Thoracic aorta (tissue), 2 donors: ENCODE measurements at regions not wholly inside any gene's neighbourhood (a gene's known extent, or its start where the extent isn't known, plus 50 kb on each side); places are given as distances from the start of the nearest gene placed in this dataset.

Source experiments
- ATAC-seq: fragments of 150-250 bp; one replicate; pipeline ENCODE4 v1.8.0; 2017; ENCODE audit warnings: low read depth; ENCODE audit not compliant: insufficient number of reproducible peaks, low FRiP score
- DNase-seq: peaks from one replicate; pipeline ENCODE4 v3.0.0-alpha.2; 2020; ENCODE audit warnings: low spot score
- H3K27ac ChIP-seq, 2 donors: fragments of 200-600 bp; sonication (generic); 1 replicate in 1 of 2; 2 replicates in 1 of 2; pipeline ENCODE4 v1.5.1; 2016; ENCODE audit warnings: mild to moderate bottlenecking in 2 of 2, moderate library complexity in 2 of 2
- H3K27me3 ChIP-seq: fragments of 200-600 bp; sonication (generic); replicated peaks from 2 replicates; pipeline ENCODE4 v1.6.0; 2016; ENCODE audit warnings: mild to moderate bottlenecking; ENCODE audit not compliant: insufficient read depth
- H3K36me3 ChIP-seq: fragments of 200-600 bp; sonication (generic); one replicate; pipeline ENCODE4 v1.5.1; 2016
- H3K4me1 ChIP-seq, 2 donors: fragments of 200-600 bp; sonication (generic); 1 replicate in 1 of 2; 2 replicates in 1 of 2; pipeline versions ENCODE4 v1.5.1 to v1.6.0; 2016; ENCODE audit warnings: low read depth in 2 of 2, mild to moderate bottlenecking in 1 of 2; ENCODE audit not compliant: control insufficient read depth in 1 of 2
- H3K4me3 ChIP-seq: fragments of 200-600 bp; sonication (generic); 2 replicates; pipeline ENCODE4 v1.5.1; 2016; ENCODE audit warnings: mild to moderate bottlenecking
- H3K9me3 ChIP-seq: fragments of 200-600 bp; sonication (generic); 2 replicates; pipeline ENCODE4 v1.5.1; 2016
- TF ChIP-seq, protein P1 (sequence below): fragments of 200-600 bp; sonication (generic); IDR thresholded peaks from one replicate; pipeline ENCODE4 v1.5.1; 2019; ENCODE audit warnings: antibody characterized with exemption

DNA sequence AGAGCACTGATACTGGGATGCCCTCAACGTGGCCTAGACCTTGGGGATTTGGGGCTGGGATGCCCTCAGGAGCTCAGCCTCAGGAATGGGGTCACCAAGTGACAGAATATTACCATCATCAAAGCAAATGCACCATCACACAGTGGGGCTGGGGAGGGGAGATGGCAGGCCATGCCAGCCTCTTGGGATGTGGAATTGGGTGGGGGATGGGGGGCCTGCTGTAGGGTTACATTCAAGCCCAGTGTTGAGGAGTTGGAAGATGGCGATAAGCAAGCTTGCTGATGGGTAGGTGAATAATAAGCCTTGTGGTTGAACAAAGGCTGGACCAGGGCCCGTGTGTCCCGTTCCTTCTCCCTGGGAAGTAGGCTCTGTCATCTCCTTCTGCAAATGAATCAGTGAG lies 69.1 kb upstream of the GPR12 start:
- no peak overlapping the region for H3K4me3 ChIP-seq
- TF ChIP-seq, protein P1, sequence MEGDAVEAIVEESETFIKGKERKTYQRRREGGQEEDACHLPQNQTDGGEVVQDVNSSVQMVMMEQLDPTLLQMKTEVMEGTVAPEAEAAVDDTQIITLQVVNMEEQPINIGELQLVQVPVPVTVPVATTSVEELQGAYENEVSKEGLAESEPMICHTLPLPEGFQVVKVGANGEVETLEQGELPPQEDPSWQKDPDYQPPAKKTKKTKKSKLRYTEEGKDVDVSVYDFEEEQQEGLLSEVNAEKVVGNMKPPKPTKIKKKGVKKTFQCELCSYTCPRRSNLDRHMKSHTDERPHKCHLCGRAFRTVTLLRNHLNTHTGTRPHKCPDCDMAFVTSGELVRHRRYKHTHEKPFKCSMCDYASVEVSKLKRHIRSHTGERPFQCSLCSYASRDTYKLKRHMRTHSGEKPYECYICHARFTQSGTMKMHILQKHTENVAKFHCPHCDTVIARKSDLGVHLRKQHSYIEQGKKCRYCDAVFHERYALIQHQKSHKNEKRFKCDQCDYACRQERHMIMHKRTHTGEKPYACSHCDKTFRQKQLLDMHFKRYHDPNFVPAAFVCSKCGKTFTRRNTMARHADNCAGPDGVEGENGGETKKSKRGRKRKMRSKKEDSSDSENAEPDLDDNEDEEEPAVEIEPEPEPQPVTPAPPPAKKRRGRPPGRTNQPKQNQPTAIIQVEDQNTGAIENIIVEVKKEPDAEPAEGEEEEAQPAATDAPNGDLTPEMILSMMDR, result no peak
- H3K4me1 ChIP-seq, result no peaks in the 10 kb centered on the region
- no peaks in the 10 kb centered on the region for H3K9me3 ChIP-seq
- no peaks in the 10 kb centered on the region for H3K27me3 ChIP-seq
- H3K36me3 ChIP-seq, result no peaks in the 10 kb centered on the region
- no peak for DNase-seq
- no peak overlapping the region for H3K27ac ChIP-seq
- ATAC-seq, result no peak

DNA sequence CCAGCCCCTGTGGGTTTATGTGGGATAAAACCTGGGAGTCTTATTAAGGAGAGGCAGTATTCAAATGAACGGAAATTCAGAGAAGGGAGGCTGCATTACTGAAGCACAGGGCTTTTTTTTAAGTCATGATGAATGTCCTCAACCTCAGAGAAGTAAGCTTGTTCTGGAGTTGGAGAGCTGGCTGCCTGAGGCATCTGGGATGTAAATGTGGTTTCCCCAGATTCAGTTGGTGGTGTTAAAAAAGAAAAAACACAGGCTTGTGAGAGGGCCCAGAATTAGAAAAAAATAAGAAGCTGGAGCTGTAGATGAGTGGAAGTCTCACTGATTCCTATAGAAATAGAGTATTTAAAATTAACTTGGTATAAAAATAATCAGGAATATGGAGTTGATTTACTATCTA lies 64.0 kb upstream of the GPR12 start:
- ATAC-seq (no peak), DNase-seq (no peak)
- H3K4me3 ChIP-seq, result no peak overlapping the region
- H3K27ac ChIP-seq, result no peak overlapping the region
- H3K27me3 ChIP-seq, result no peaks in the 10 kb centered on the region
- no peaks in the 10 kb centered on the region for H3K9me3 ChIP-seq
- TF ChIP-seq, protein P1, result no peak
- H3K4me1 ChIP-seq, result no peaks in the 10 kb centered on the region
- H3K36me3 ChIP-seq, result no peaks in the 10 kb centered on the region

DNA sequence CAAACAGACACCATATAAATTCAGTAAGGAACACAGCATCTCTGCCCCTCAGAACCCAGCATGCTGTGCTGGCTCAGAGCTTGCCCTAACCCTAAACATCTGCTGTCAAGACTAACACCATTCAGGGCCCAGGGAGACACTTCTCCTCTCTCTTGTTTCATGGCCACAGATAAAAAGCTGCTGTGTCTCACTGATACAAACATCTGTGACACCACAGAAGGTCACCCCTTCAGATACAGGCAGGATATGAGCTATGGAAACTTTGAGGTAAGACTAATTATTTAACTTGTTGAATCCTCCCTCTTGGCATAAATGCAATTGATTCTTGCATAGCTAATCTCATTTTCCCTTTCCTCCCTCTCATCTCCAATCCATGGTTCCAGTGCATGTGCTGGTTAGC lies 61.6 kb upstream of the GPR12 start:
- Histone ChIP-seq H3K9me3 (no peaks in the 10 kb centered on the region), H3K27ac (no peak overlapping the region), H3K36me3 (no peaks in the 10 kb centered on the region), H3K4me1 (no peaks in the 10 kb centered on the region), H3K27me3 (no peaks in the 10 kb centered on the region), H3K4me3 (no peak overlapping the region)
- DNase-seq (no peak), ATAC-seq (no peak)
- TF ChIP-seq, protein P1, result no peak

DNA sequence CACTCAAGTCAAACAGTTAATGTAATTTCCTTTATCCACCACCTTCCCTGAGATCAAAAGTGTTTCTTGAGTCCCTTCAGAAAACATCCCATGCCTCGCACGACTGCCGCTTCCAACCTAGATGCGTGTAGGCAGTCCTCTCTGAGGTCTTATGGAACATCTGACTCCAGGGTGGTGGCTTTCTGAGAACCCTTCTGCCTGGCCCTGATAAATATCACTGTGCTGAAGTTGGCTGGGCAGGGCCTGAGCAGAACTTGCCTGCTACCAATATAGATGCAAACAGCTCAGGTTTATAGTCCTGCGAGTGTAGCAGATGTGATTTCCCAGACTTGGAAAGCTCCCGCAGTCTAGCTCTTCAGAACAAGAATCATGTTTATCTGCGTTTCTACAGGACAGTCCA lies 61.1 kb upstream of the GPR12 start:
- DNase-seq, result no peak
- Histone ChIP-seq H3K27me3 (no peaks in the 10 kb centered on the region), H3K4me1 (no peaks in the 10 kb centered on the region), H3K4me3 (no peak overlapping the region), H3K9me3 (no peaks in the 10 kb centered on the region), H3K36me3 (no peaks in the 10 kb centered on the region), H3K27ac (no peak overlapping the region)
- TF ChIP-seq, protein P1, result no peak
- ATAC-seq, result no peak

DNA sequence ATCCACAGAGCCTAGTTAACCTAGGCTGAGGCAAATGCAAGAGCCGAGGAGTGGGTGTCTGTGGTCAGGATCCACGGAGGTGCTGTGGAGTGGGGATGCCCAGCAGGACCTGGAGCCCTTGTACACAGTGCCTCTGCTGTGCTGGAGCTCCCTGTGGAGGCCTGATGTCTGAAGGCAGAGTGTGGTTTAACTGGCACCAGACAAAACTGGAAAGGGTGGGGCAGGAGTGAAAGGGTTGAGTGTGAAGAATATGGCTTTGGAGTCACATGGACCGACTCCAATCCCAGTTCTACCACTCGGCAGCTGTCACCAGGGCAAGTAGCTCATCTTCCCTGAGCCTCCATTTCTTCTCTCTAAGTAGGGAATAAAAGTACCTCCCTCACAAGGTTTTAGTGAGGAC lies 60.3 kb upstream of the GPR12 start:
- no peaks in the 10 kb centered on the region for H3K4me1 ChIP-seq
- H3K27ac ChIP-seq, result no peak overlapping the region
- DNase-seq (no peak), ATAC-seq (no peak)
- TF ChIP-seq, protein P1, result no peak
- no peak overlapping the region for H3K4me3 ChIP-seq
- no peaks in the 10 kb centered on the region for H3K9me3 ChIP-seq
- no peaks in the 10 kb centered on the region for H3K36me3 ChIP-seq
- H3K27me3 ChIP-seq, result no peaks in the 10 kb centered on the region
